Esophagus muscularis mucosa (tissue), 4 donors: ENCODE measurements at regions not wholly inside any gene's neighbourhood (a gene's known extent, or its start where the extent isn't known, plus 50 kb on each side); places are given as distances from the start of the nearest gene placed in this dataset.
"Not testable (repeated sequence)": the region's sequence is repeated elsewhere in the genome, so short reads cannot be mapped to it uniquely, and the experiment has no call there.

Experiments
- DNase-seq: peaks from one replicate; pipeline ENCODE4 v3.0.0-alpha.2; 2017; ENCODE audit errors: extremely low spot score
- H3K27ac ChIP-seq, 4 donors: fragments of 200-600 bp; sonication (generic); replicated peaks in 1 of 4; 1 replicate in 3 of 4; 2 replicates in 1 of 4; pipeline ENCODE4 v1.5.1; 2016 to 2019; ENCODE audit warnings: mild to moderate bottlenecking in 1 of 4
- H3K27me3 ChIP-seq, 4 donors: fragments of 200-600 bp; sonication (generic); one replicate each; pipeline versions ENCODE4 v1.5.1 to v1.6.0; 2016 to 2019
- H3K36me3 ChIP-seq, 4 donors: fragments of 200-600 bp; sonication (generic); one replicate each; pipeline ENCODE4 v1.5.1; 2016 to 2019
- H3K4me1 ChIP-seq, 4 donors: fragments of 200-600 bp; sonication (generic); one replicate each; pipeline ENCODE4 v1.5.1; 2016 to 2019
- H3K4me3 ChIP-seq, 4 donors: fragments of 200-600 bp; sonication (generic); 1 replicate in 2 of 4; 2 replicates in 2 of 4; pipeline ENCODE4 v1.5.1; 2016 to 2019; ENCODE audit warnings: mild to moderate bottlenecking in 4 of 4, moderate library complexity in 1 of 4
- H3K9me3 ChIP-seq, 4 donors: fragments of 200-600 bp; sonication (generic); 1 replicate in 3 of 4; 2 replicates in 1 of 4; pipeline ENCODE4 v1.5.1; 2016 to 2019
- EP300 ChIP-seq: sonication (generic); formaldehyde crosslinking; IDR thresholded peaks from one replicate; pipeline ENCODE4 v1.6.1; 2017; ENCODE audit warnings: antibody characterized with exemption
- POLR2A ChIP-seq: fragments of 450-650 bp; IDR thresholded peaks from one replicate; pipeline ENCODE4 v1.6.1; 2017; ENCODE audit warnings: antibody characterized with exemption, moderate library complexity, mild to moderate bottlenecking, low read depth
- POLR2AphosphoS5 ChIP-seq, 2 donors: sonication (generic); formaldehyde crosslinking; IDR thresholded peaks; one replicate each; pipeline ENCODE4 v1.6.1; 2017; ENCODE audit warnings: antibody characterized with exemption in 2 of 2
- WGBS: methylation state at CpG from one replicate; pipeline ENCODE4 v1.1.5; 2018; 5-methylcytosine and 5-hydroxymethylcytosine counted together
- intact Hi-C: fragments of 100-400 bp; cut with DNase I; formaldehyde crosslinking; loops from one replicate; pipeline ENCODE4 v1.15.1; 2023
- TF ChIP-seq, protein P1 (sequence below), 3 experiments: fragments of 200-600 bp in 2 of 3; fragments of 450-650 bp in 1 of 3; sonication (generic) in 2 of 3; IDR thresholded peaks; one replicate each; pipeline ENCODE4 v1.5.1; 2017 to 2019; ENCODE audit warnings: antibody characterized with exemption in 3 of 3, mild to moderate bottlenecking in 2 of 3, moderate library complexity in 1 of 3

GRCh38 chr17:78299049-78299448, 60.8 kb downstream of the SOCS3 start:
- no peak for DNase-seq
- Histone ChIP-seq H3K27me3 (no peaks in the 10 kb centered on the region), H3K4me1 (peaks cover 0 to under 1% (median under 1%) of the 10 kb centered on the region in 4 donors), H3K9me3 (no peaks in the 10 kb centered on the region), H3K4me3 (no peak overlapping the region), H3K27ac (no peak overlapping the region), H3K36me3 (no peaks in the 10 kb centered on the region)
- intact Hi-C loops: no loop called here
- TF ChIP-seq POLR2AphosphoS5 (IDR thresholded peaks at IDR 0.05): no peak
- WGBS: 91% methylated on average over 11 of the region's 11 CpGs

DNA sequence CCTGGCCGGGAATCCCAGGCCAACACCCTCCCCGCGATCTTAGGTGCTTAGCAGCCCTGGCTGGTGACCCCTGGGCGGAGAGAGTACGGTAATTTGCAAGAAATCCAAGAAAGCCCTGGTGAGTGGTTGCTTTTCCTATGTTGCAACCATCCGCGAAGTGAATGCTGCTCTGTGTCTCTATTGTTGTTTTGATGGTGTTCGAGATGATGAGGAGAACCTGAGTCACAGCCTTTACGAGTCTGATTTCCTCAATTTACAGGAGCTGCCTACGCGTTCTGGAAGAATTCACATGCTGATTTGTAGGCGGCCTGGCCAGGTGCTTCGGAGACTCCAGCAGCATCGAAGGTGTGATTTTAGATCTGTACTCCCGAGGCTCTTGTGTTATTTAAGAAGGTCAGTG, 63.3 kb downstream of the TMEM235 start:
- TF ChIP-seq EP300 (no peak), POLR2AphosphoS5 (IDR thresholded peaks at IDR 0.05) (no peak), POLR2A (no peak)
- TF ChIP-seq, protein P1, sequence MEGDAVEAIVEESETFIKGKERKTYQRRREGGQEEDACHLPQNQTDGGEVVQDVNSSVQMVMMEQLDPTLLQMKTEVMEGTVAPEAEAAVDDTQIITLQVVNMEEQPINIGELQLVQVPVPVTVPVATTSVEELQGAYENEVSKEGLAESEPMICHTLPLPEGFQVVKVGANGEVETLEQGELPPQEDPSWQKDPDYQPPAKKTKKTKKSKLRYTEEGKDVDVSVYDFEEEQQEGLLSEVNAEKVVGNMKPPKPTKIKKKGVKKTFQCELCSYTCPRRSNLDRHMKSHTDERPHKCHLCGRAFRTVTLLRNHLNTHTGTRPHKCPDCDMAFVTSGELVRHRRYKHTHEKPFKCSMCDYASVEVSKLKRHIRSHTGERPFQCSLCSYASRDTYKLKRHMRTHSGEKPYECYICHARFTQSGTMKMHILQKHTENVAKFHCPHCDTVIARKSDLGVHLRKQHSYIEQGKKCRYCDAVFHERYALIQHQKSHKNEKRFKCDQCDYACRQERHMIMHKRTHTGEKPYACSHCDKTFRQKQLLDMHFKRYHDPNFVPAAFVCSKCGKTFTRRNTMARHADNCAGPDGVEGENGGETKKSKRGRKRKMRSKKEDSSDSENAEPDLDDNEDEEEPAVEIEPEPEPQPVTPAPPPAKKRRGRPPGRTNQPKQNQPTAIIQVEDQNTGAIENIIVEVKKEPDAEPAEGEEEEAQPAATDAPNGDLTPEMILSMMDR (IDR thresholded peaks at IDR 0.05): no peak
- H3K27me3 ChIP-seq: no peaks in the 10 kb centered on the region
- DNase-seq: no peak
- H3K27ac ChIP-seq: no peak overlapping the region
- intact Hi-C loops: no loop called here
- 90% methylated on average over 15 of the region's 15 CpGs for WGBS
- H3K9me3 ChIP-seq: no peaks in the 10 kb centered on the region
- H3K4me1 ChIP-seq: peaks cover 3 to 6% (median 5%) of the 10 kb centered on the region in 4 donors
- no peak overlapping the region for H3K4me3 ChIP-seq
- no peaks in the 10 kb centered on the region for H3K36me3 ChIP-seq

- H3K36me3 ChIP-seq: no peaks in the 10 kb centered on the region
- H3K4me3 ChIP-seq: no peak overlapping the region
- no peaks in the 10 kb centered on the region for H3K9me3 ChIP-seq
- intact Hi-C loops: no loop called here
- no peak for TF ChIP-seq EP300
- TF ChIP-seq POLR2AphosphoS5 (IDR thresholded peaks at IDR 0.05): no peak
- TF ChIP-seq, protein P1 (IDR thresholded peaks at IDR 0.05): no peak
- no peak for TF ChIP-seq POLR2A
- peaks cover 6 to 10% (median 9%) of the 10 kb centered on the region in 4 donors for H3K4me1 ChIP-seq
- H3K27me3 ChIP-seq: no peaks in the 10 kb centered on the region
- no peak overlapping the region for H3K27ac ChIP-seq
- no peak for DNase-seq
- 93% methylated on average over 8 of the region's 9 CpGs for WGBS
Measured at GRCh38 chr17:78294356-78294755, 62.9 kb downstream of the TMEM235 start.

DNA sequence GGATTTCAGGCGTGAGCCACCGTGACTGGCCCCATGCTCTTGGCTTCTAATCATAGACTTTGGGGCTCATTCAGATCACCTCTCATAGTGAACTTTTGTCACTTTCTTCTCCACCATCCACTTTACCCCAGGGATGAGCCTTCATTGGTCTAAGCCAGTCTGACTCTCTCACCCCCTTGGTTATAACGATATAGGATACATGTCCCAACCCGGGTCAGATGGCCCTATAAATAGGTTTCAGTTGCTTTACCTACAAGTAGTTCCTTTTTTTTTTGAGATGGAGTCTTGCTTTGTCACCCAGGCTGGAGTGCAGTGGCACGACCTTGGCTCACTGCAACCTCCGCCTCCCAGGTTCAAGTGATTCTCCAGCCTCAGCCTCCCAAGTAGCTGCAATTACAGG, 61.7 kb downstream of the TMEM235 start:
- H3K4me1 ChIP-seq: peaks cover 6 to 15% (median 9%) of the 10 kb centered on the region in 4 donors
- intact Hi-C loops, H3K4me3 ChIP-seq, H3K9me3 ChIP-seq, DNase-seq, H3K36me3 ChIP-seq, H3K27me3 ChIP-seq, H3K27ac ChIP-seq: not testable (repeated sequence)
- WGBS: 69% methylated on average over 6 of the region's 6 CpGs

DNA sequence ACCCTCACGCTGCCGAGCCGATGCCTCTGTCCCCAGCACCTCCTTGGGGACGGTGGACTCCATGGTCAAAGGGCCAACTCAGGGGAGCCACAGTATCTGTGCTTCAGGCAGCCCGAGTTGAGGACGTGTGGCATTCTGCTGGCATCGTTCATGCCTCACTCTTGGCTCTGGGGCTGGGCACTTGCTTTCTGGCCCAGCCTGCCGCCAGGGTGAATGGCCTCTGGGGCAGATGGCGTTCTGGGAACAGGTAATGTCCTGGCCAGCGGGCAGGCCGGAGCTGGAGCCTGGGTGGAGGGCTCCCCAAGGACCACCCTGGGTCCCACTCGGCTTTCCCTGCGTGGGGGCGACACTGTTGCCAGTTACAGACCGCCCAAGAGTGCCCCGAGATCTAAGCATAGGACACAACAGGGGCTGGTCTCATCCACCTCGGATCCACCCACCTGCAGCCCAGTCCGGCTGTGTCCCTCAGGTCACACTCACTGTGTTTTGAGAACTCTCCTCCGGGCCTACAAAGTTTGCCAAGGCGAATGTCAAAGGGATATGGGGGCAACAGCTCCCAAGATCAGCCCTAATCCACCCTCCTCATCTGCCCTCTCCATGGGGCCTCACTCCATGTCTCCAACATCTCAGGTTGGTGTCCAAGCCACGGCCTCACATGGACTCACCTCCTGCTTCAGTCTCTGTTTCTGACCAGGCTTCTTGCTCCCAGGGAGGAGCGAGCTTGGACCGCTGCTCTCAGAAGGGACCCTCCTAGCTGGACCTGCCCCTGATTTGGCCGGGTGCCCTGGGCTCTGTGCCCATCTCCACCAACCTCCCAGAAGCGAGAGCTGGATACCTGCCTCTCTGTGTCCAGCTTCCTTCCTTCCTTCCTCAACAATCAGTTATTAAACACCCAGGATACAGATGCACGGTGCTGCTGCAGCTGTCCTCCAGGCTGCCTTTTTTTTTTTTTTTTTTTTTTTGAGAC, 60.8 kb downstream of the TMEM235 start:
- no peaks in the 10 kb centered on the region for H3K27me3 ChIP-seq
- H3K27ac ChIP-seq: no peak overlapping the region
- H3K9me3 ChIP-seq: no peaks in the 10 kb centered on the region
- 79% methylated on average over 20 of the region's 26 CpGs for WGBS
- TF ChIP-seq EP300 (no peak), POLR2AphosphoS5 (IDR thresholded peaks at IDR 0.05) (no peak), POLR2A (no peak)
- TF ChIP-seq, protein P1 (IDR thresholded peaks at IDR 0.05): no peak
- DNase-seq: no peak
- intact Hi-C loops: loop anchor here (2.0 kb wide), 1 partner anchor 131 kb away; no protein-coding TSS in a partner anchor
- H3K36me3 ChIP-seq: no peaks in the 10 kb centered on the region
- peaks cover 6 to 15% (median 9%) of the 10 kb centered on the region in 4 donors for H3K4me1 ChIP-seq
- no peak overlapping the region for H3K4me3 ChIP-seq
